ENCODE measurements at regions not wholly inside any gene's neighbourhood (a gene's known extent, or its start where the extent isn't known, plus 50 kb on each side); places are given as distances from the start of the nearest gene placed in this dataset.

DNA sequence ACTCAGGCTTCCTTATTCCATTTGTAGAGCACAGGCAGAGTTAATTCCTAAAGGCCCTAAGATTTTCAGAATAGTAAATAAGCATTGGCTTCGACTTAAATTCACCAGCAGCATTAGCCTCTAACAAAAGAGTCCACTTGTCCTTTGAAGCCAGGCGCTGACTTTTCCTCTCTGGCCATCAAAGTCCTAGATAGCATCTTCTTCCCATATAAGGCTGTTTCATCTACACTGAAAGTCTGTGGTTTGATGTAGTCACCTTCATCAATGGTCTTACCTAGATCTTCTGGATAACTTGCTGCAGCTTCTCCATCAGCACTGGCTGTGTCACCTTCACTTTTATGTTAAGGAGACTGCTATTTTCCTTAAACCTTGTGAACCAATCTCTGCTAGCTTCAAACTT lies 118.3 kb upstream of the SOX6 start:
- Histone ChIP-seq H3K4me3 (ENCODE audit: control extremely low read depth in 1 of 5, extremely low read depth in 1 of 5, insufficient read depth in 1 of 5, low read depth in 2 of 5, low read length in 4 of 5) (no peak overlapping the region), H3K4me2 (replicated peaks; ENCODE audit: low read depth, low read length, poor library complexity, severe bottlenecking) (no peak overlapping the region), H3K27me3 (replicated peaks in 1 of 4; ENCODE audit: control extremely low read depth in 1 of 4, control insufficient read depth in 3 of 4, insufficient read depth in 4 of 4, low read length in 3 of 4) (no peaks in the 10 kb centered on the region), H3K36me3 (replicated peaks in 1 of 2; ENCODE audit: control extremely low read depth in 1 of 2, control insufficient read depth in 1 of 2, extremely low read depth in 1 of 2, insufficient read depth in 2 of 2, low read length in 1 of 2) (no peaks in the 10 kb centered on the region), H3K27ac (ENCODE audit: low read length in 2 of 2) (no peak overlapping the region), H3K9me3 (ENCODE audit: control extremely low read depth in 1 of 3, control insufficient read depth in 2 of 3, insufficient read depth in 1 of 3, low read length in 2 of 3) (no peaks in the 10 kb centered on the region), H2AFZ (ENCODE audit: insufficient read depth, low read depth, low read length, poor library complexity, severe bottlenecking) (no peak overlapping the region), H4K20me1 (ENCODE audit: control insufficient read depth, insufficient read depth, low read length, poor library complexity, severe bottlenecking) (no peaks in the 10 kb centered on the region), H3K9ac (ENCODE audit: low read length) (no peak overlapping the region), H3K79me2 (ENCODE audit: control insufficient read depth, insufficient read depth, low read length) (no peaks in the 10 kb centered on the region), H3K4me1 (ENCODE audit: control insufficient read depth in 2 of 2, insufficient read depth in 2 of 2, low read length in 2 of 2) (no peaks in the 10 kb centered on the region)
- WGBS (ENCODE audit: insufficient coverage) = 100% methylated on average over 1 of the region's 2 CpGs
- H3K27ac Mint-ChIP-seq = no peak overlapping the region
- H3K4me1 Mint-ChIP-seq = no peaks in the 10 kb centered on the region
- ATAC-seq (ENCODE audit: low read depth) (no peak), DNase-seq (no peak)
- CTCF ChIA-PET = no interaction called here
- no peaks in the 10 kb centered on the region for H3K27me3 Mint-ChIP-seq
- TF ChIP-seq EZH2 (IDR thresholded peaks at IDR 0.05; ENCODE audit: borderline replicate concordance, insufficient read depth, low read depth, low read length, poor library complexity, severe bottlenecking) = no peak
- TF ChIP-seq, protein P1, sequence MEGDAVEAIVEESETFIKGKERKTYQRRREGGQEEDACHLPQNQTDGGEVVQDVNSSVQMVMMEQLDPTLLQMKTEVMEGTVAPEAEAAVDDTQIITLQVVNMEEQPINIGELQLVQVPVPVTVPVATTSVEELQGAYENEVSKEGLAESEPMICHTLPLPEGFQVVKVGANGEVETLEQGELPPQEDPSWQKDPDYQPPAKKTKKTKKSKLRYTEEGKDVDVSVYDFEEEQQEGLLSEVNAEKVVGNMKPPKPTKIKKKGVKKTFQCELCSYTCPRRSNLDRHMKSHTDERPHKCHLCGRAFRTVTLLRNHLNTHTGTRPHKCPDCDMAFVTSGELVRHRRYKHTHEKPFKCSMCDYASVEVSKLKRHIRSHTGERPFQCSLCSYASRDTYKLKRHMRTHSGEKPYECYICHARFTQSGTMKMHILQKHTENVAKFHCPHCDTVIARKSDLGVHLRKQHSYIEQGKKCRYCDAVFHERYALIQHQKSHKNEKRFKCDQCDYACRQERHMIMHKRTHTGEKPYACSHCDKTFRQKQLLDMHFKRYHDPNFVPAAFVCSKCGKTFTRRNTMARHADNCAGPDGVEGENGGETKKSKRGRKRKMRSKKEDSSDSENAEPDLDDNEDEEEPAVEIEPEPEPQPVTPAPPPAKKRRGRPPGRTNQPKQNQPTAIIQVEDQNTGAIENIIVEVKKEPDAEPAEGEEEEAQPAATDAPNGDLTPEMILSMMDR (IDR thresholded peaks at IDR 0.05) = no peak
- intact Hi-C loops (cut with micrococcal nuclease) = no loop called here
- POLR2A ChIA-PET = no interaction called here
- no peak overlapping the region for H3K4me3 Mint-ChIP-seq
- no peaks in the 10 kb centered on the region for H3K9me3 Mint-ChIP-seq (ENCODE audit: insufficient read depth)

DNA sequence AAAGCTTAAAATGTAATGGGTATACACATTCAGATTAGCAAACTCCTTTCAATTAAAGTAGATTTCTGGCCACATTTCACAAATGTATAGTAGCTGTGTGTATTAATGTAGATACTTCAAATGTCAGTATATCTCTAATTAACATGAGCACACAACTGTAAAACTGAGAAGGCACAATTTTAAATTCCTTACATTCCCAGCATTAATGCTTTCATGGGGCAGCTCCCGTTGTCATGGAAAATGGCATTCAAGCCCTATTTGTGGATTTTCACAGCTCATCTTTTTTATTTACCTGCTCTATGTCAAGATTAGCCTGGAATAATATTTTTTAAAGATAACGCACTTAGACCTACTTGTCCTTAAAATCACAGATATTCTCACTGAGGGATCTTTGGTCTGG lies 113.6 kb upstream of the SOX6 start:
- Histone ChIP-seq H3K79me2 (ENCODE audit: control insufficient read depth, insufficient read depth, low read length) (no peaks in the 10 kb centered on the region), H3K9ac (ENCODE audit: low read length) (no peak overlapping the region), H3K27me3 (replicated peaks in 1 of 4; ENCODE audit: control extremely low read depth in 1 of 4, control insufficient read depth in 3 of 4, insufficient read depth in 4 of 4, low read length in 3 of 4) (no peaks in the 10 kb centered on the region), H3K4me1 (ENCODE audit: control insufficient read depth in 2 of 2, insufficient read depth in 2 of 2, low read length in 2 of 2) (no peaks in the 10 kb centered on the region), H3K9me3 (ENCODE audit: control extremely low read depth in 1 of 3, control insufficient read depth in 2 of 3, insufficient read depth in 1 of 3, low read length in 2 of 3) (no peaks in the 10 kb centered on the region), H4K20me1 (ENCODE audit: control insufficient read depth, insufficient read depth, low read length, poor library complexity, severe bottlenecking) (no peaks in the 10 kb centered on the region), H3K4me3 (ENCODE audit: control extremely low read depth in 1 of 5, extremely low read depth in 1 of 5, insufficient read depth in 1 of 5, low read depth in 2 of 5, low read length in 4 of 5) (no peak overlapping the region), H3K4me2 (replicated peaks; ENCODE audit: low read depth, low read length, poor library complexity, severe bottlenecking) (no peak overlapping the region), H2AFZ (ENCODE audit: insufficient read depth, low read depth, low read length, poor library complexity, severe bottlenecking) (no peak overlapping the region), H3K36me3 (replicated peaks in 1 of 2; ENCODE audit: control extremely low read depth in 1 of 2, control insufficient read depth in 1 of 2, extremely low read depth in 1 of 2, insufficient read depth in 2 of 2, low read length in 1 of 2) (no peaks in the 10 kb centered on the region), H3K27ac (ENCODE audit: low read length in 2 of 2) (no peak overlapping the region)
- DNase-seq (no peak), ATAC-seq (ENCODE audit: low read depth) (no peak)
- CTCF ChIA-PET = interaction anchor here (0.6 kb wide), 1 partner anchor 510 kb away, joined by 3 read pairs; no protein-coding TSS in a partner anchor
- Mint-ChIP-seq H3K9me3 (ENCODE audit: insufficient read depth) (no peaks in the 10 kb centered on the region), H3K27me3 (no peaks in the 10 kb centered on the region), H3K4me1 (no peaks in the 10 kb centered on the region), H3K4me3 (no peak overlapping the region), H3K27ac (no peak overlapping the region)
- no CpG with 5 or more reads among the region's 2 CpGs for WGBS (ENCODE audit: insufficient coverage)
- TF ChIP-seq, protein P1 (IDR thresholded peaks at IDR 0.05) = no peak
- TF ChIP-seq EZH2 (IDR thresholded peaks at IDR 0.05; ENCODE audit: borderline replicate concordance, insufficient read depth, low read depth, low read length, poor library complexity, severe bottlenecking) = no peak
- intact Hi-C loops (cut with micrococcal nuclease) = no loop called here
- POLR2A ChIA-PET = no interaction called here
